ENCODE measurements at regions not wholly inside any gene's neighbourhood (a gene's known extent, or its start where the extent isn't known, plus 50 kb on each side); places are given as distances from the start of the nearest gene placed in this dataset.

DNA sequence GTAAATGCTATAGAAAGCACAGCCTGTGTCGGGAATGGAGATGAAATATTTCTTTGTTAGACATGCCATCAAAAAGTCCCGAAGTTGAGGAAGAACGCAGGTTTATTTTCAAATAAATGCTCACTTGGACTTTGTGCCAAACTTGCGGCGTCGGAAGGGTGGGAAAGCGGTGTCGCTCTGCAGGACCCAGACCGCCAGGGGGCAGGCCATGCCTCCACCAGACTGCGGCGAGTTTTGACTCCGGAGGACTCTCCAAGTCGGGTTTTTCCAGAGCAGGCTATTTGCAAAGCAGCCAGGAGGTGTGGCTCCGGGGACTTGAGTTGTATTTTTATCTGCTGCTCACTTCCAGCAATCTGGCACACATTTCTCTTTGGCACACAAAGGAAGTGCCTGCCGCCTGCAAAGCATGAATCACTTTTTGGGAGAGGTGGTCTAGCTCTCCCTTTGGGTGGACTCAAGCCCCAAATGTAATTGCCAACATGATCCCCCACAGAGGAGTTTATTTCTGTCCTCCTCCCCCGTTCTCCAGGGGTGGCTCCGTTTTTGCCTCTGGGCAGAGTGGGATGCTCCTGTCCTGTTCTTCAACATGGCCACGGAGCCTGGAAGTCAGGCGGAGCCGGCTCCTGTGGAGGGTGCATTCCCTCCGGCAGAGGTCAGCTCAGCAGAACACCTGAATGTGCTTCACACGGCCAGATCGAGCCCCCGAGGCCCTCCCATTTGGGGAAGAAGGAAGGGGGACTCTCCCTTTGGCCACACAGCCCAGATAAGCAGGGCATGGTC is 82.3 kb upstream of the GPR26 start:
- intact Hi-C loops (cut with micrococcal nuclease) (loop anchor here (1.0 kb wide), 1 partner anchor 383 kb away; no protein-coding TSS in a partner anchor), in situ Hi-C loops (cut with MboI) (loop anchor here (5.0 to 25.0 kb wide), 2 partner anchors 383 to 803 kb away; no protein-coding TSS in a partner anchor)
- 2% methylated on average over 21 of the region's 24 CpGs for whole genome bisulfite sequencing (ENCODE audit: insufficient coverage, low coverage, missing lambda C conversion rate)
- H3K9me3 ChIP-seq (replicated peaks; ENCODE audit: control insufficient read depth, insufficient read depth, low read depth, low read length) = no peaks in the 10 kb centered on the region
- no peaks in the 10 kb centered on the region for H3K9me1 ChIP-seq (ENCODE audit: control insufficient read depth, insufficient read depth, low read length)
- FAIRE-seq (no peak), ATAC-seq (peak; percentile 86), DNase-seq (ENCODE audit: extremely low read depth in 1 of 4, low spot score in 3 of 4) (peak; percentile 44 to 61 (median 56))
- H4K20me1 ChIP-seq (replicated peaks; ENCODE audit: control insufficient read depth, insufficient read depth, low read length) = no peaks in the 10 kb centered on the region
- BruUV-seq (replicated peaks) = no TSS peak
- H3K79me2 ChIP-seq (ENCODE audit: control insufficient read depth, insufficient read depth, low read length) = no peaks in the 10 kb centered on the region
- no peaks in the 10 kb centered on the region for H3K36me3 ChIP-seq (ENCODE audit: control insufficient read depth, insufficient read depth, low read length)
- no peak overlapping the region for H3K9ac ChIP-seq (ENCODE audit: insufficient read depth in 1 of 2, low read depth in 2 of 2, low read length in 2 of 2)
- no peak overlapping the region for H3K4me3 ChIP-seq
- no peak overlapping the region for H3K4me2 ChIP-seq (ENCODE audit: insufficient read depth, low read length)
- H3K27me3 ChIP-seq (ENCODE audit: control insufficient read depth in 2 of 2, insufficient read depth in 2 of 2, low read length in 2 of 2) = peaks cover 0 to 17% of the 10 kb centered on the region in 2 experiments; a peak in 2 of 5 replicates
- H3K4me1 ChIP-seq (replicated peaks in 1 of 2; ENCODE audit: control insufficient read depth in 2 of 2, insufficient read depth in 2 of 2, low read length in 2 of 2) = no peaks in the 10 kb centered on the region; a peak in 1 of 5 replicates
- no peak overlapping the region for H3K27ac ChIP-seq (ENCODE audit: extremely low read depth, low read depth, low read length)
- ChIA-PET POLR2A (no interaction called here), CTCF (ENCODE audit: low intra/inter-chr PET ratio) (interaction anchor here (0.6 to 3.5 kb wide), 4 partner anchors 384 to 541 kb away, joined by 3 to 22 read pairs (median 3); no protein-coding TSS in a partner anchor)
- H2AFZ ChIP-seq (ENCODE audit: low read depth, low read length) = no peak overlapping the region
- TF ChIP-seq, protein P1, sequence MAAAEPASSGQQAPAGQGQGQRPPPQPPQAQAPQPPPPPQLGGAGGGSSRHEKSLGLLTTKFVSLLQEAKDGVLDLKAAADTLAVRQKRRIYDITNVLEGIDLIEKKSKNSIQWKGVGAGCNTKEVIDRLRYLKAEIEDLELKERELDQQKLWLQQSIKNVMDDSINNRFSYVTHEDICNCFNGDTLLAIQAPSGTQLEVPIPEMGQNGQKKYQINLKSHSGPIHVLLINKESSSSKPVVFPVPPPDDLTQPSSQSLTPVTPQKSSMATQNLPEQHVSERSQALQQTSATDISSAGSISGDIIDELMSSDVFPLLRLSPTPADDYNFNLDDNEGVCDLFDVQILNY (CRISPR knock-in tag; IDR thresholded peaks at IDR 0.05) = no peak
- TF ChIP-seq ZNF77 (CRISPR knock-in tag; IDR thresholded peaks at IDR 0.05) (no peak), ZNF79 (CRISPR knock-in tag; IDR thresholded peaks at IDR 0.05; ENCODE audit: low read depth) (no peak), SMAD1 (IDR thresholded peaks at IDR 0.05; ENCODE audit: low read depth, low read length, partially characterized antibody) (no peak), RAD21 (CRISPR knock-in tag; conservative IDR thresholded peaks at IDR 0.05 in 1 of 2, IDR thresholded peaks at IDR 0.05 in 1 of 2) (peak; percentile 43 to 60), NFIX (CRISPR knock-in tag; IDR thresholded peaks at IDR 0.05; ENCODE audit: low read depth) (no peak), ZNF217 (CRISPR knock-in tag; IDR thresholded peaks at IDR 0.05) (no peak), PCBP1 (IDR thresholded peaks at IDR 0.05; ENCODE audit: low read depth, low read length, poor library complexity, severe bottlenecking) (no peak), FOXJ2 (tag; IDR thresholded peaks at IDR 0.05) (no peak), BRD9 (IDR thresholded peaks at IDR 0.05; ENCODE audit: low read depth, partially characterized antibody) (no peak), POU5F1 (IDR thresholded peaks at IDR 0.05; ENCODE audit: borderline replicate concordance, low read depth, low read length, partially characterized antibody) (no peak), SNAPC5 (CRISPR knock-in tag; IDR thresholded peaks at IDR 0.05) (no peak), BMI1 (IDR thresholded peaks at IDR 0.05; ENCODE audit: low read length) (no peak), NFATC3 (IDR thresholded peaks at IDR 0.05) (no peak), BCL6 (CRISPR knock-in tag; IDR thresholded peaks at IDR 0.05) (no peak), THRB (CRISPR knock-in tag; conservative IDR thresholded peaks at IDR 0.05) (no peak)
- TF ChIP-seq, protein P2, sequence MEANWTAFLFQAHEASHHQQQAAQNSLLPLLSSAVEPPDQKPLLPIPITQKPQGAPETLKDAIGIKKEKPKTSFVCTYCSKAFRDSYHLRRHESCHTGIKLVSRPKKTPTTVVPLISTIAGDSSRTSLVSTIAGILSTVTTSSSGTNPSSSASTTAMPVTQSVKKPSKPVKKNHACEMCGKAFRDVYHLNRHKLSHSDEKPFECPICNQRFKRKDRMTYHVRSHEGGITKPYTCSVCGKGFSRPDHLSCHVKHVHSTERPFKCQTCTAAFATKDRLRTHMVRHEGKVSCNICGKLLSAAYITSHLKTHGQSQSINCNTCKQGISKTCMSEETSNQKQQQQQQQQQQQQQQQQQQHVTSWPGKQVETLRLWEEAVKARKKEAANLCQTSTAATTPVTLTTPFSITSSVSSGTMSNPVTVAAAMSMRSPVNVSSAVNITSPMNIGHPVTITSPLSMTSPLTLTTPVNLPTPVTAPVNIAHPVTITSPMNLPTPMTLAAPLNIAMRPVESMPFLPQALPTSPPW (CRISPR knock-in tag; IDR thresholded peaks at IDR 0.05) = no peak
